KOPT-K1 (cell line): ENCODE measurements at regions not wholly inside any gene's neighbourhood (a gene's known extent, or its start where the extent isn't known, plus 50 kb on each side); places are given as distances from the start of the nearest gene placed in this dataset.

Experiments
- H3K27ac ChIP-seq: fragments of 200-600 bp; sonication (generic); 2 replicates; pipeline ENCODE4 v1.5.1; 2016; ENCODE audit warnings: antibody characterized with exemption, mild to moderate bottlenecking, low read depth, low read length; ENCODE audit not compliant: poor library complexity, severe bottlenecking
- H3K36me3 ChIP-seq: fragments of 200-600 bp; sonication (generic); 2 replicates; pipeline ENCODE4 v1.5.1; 2017; ENCODE audit warnings: antibody characterized with exemption, mild to moderate bottlenecking, low read length, moderate library complexity; ENCODE audit not compliant: insufficient read depth
- H3K9me3 ChIP-seq: fragments of 200-600 bp; sonication (generic); 2 replicates; pipeline ENCODE4 v1.5.1; 2017; ENCODE audit warnings: antibody characterized with exemption, low read length, mild to moderate bottlenecking; ENCODE audit not compliant: insufficient read depth, poor library complexity, severe bottlenecking

- H3K27ac ChIP-seq = no peak overlapping the region
- H3K9me3 ChIP-seq = no peaks in the 10 kb centered on the region
- no peaks in the 10 kb centered on the region for H3K36me3 ChIP-seq
These were observed 156.5 kb upstream of the PLEKHG7 start for GRCh38 chr12:92546259-92546634.

- no peak overlapping the region for H3K27ac ChIP-seq
- H3K36me3 ChIP-seq = no peaks in the 10 kb centered on the region
- no peaks in the 10 kb centered on the region for H3K9me3 ChIP-seq
These were observed 158.5 kb upstream of the PLEKHG7 start for GRCh38 chr12:92544322-92544721.

DNA sequence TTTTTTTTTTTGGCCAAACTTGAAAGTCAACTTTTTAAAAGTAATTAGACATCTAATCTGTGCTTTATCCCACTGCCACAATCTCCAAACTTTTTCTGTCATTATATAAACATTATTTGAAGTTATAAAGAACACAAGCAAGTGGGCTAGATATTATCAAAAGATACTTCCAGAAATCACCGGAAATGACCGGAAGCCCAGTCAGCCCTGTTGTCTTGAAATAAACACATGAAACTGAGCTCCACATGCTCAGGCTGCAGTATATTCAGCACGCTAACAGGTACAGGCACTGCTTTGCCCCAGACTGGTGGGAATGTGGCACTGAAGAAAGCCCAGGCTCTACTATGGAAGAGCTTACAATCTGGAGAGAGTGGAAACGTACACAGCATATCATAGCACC lies 158.9 kb upstream of the PLEKHG7 start:
- Histone ChIP-seq H3K9me3 (no peaks in the 10 kb centered on the region), H3K36me3 (no peaks in the 10 kb centered on the region), H3K27ac (no peak overlapping the region)

GRCh38 chr12:92543359-92543758 lies 159.4 kb upstream of the PLEKHG7 start:
- H3K27ac ChIP-seq = no peak overlapping the region
- no peaks in the 10 kb centered on the region for H3K36me3 ChIP-seq
- no peaks in the 10 kb centered on the region for H3K9me3 ChIP-seq

DNA sequence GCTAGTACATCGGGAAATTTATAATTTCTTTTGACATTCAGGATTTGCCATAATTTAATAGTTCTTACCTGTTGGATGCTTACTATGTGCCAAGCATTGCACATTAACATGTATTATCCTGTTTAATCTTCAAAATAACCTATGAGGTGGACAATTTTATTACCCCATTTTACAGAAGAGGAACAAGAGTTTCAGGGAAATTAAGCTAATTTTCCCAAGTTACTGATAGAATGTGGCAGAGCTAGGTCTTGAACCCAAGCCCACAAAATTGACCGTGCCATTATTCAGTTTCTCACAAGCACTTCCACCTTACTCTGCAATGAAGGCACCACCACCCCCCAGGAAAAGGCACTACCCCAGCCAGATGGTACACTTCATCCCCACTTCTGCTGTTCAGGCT lies 161.1 kb upstream of the PLEKHG7 start:
- H3K36me3 ChIP-seq = no peaks in the 10 kb centered on the region
- H3K9me3 ChIP-seq = no peaks in the 10 kb centered on the region
- no peak overlapping the region for H3K27ac ChIP-seq

GRCh38 chr12:92540782-92541423 lies 161.9 kb upstream of the PLEKHG7 start:
- H3K9me3 ChIP-seq = no peaks in the 10 kb centered on the region
- no peaks in the 10 kb centered on the region for H3K36me3 ChIP-seq
- no peak overlapping the region for H3K27ac ChIP-seq

DNA sequence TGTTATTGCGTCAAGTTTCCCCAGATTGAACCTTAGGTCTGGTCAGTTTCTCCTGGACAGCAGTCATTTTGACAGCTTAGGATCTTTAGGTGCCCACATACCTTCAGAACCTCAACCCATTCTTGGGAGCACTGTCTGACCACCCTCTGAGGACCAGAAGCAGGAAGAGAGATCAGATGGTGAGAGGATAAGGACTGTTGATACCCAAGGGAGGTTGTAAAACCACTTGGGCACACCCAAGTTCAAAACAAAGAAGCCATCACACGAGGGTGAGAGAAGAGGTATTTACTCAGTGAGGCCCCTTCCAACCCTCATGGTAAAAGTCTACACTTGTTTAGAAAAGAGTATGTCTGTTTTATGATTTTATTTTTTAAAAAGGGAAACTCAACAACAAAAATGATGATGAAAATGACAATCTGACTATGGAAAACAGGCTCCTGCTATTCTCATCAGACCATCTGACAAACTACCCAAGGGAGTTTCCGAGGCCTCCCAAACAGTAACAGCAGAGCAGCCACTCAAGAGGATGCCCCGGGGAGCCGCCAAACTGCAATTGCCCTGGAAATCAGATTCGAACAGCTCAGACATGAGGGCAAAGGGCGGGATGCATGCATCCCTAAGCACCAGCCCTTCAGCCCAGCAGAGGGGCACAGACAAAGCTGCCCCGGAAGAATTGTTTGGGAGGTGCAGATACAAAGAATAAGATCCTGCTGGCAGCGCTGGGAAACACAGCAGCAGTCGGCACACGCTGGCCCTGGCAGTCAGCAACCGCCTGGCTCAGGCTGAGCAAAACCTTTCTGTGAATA lies 162.6 kb upstream of the PLEKHG7 start:
- H3K27ac ChIP-seq = no peak overlapping the region

GRCh38 chr12:92539110-92539749 lies 163.6 kb upstream of the PLEKHG7 start:
- Histone ChIP-seq H3K36me3 (no peaks in the 10 kb centered on the region), H3K27ac (no peak overlapping the region)

More for the DNA sequence above, 162.6 kb upstream of the PLEKHG7 start:
- H3K9me3 ChIP-seq = no peaks in the 10 kb centered on the region
- H3K36me3 ChIP-seq = no peaks in the 10 kb centered on the region

GRCh38 chr12:92537290-92537960 lies 165.4 kb upstream of the PLEKHG7 start:
- H3K36me3 ChIP-seq = no peaks in the 10 kb centered on the region
- H3K27ac ChIP-seq = no peak overlapping the region
- no peaks in the 10 kb centered on the region for H3K9me3 ChIP-seq

More at GRCh38 chr12:92539110-92539749, 163.6 kb upstream of the PLEKHG7 start:
- H3K9me3 ChIP-seq = no peaks in the 10 kb centered on the region

DNA sequence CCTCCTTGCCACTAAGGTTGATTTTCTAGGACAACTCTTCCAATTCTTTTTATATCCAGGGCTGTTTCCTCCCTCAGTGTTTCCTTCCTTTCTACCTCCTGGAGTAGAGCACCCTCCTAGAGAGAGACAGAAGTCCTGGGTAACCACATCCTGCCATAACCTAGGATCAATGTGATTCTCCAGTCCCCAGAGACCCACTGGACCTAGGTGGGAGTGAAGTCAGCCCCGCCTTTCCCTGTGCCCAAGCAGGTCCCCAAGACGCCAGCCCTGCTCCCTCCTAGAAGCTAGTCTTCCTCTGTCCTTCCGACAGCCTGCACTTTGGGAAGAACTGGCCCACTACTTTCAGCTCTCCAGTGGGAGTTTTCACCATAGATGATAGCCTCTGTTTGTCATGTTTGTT lies 166.8 kb upstream of the PLEKHG7 start:
- H3K9me3 ChIP-seq = no peaks in the 10 kb centered on the region
- no peaks in the 10 kb centered on the region for H3K36me3 ChIP-seq
- H3K27ac ChIP-seq = no peak overlapping the region

GRCh38 chr12:92533280-92533890 lies 169.4 kb upstream of the PLEKHG7 start:
- Histone ChIP-seq H3K9me3 (no peaks in the 10 kb centered on the region), H3K36me3 (no peaks in the 10 kb centered on the region), H3K27ac (no peak overlapping the region)

GRCh38 chr12:92530706-92531105 lies 172.1 kb upstream of the PLEKHG7 start:
- H3K27ac ChIP-seq = no peak overlapping the region
- no peaks in the 10 kb centered on the region for H3K9me3 ChIP-seq
- H3K36me3 ChIP-seq = no peaks in the 10 kb centered on the region

- Histone ChIP-seq H3K27ac (no peak overlapping the region), H3K9me3 (no peaks in the 10 kb centered on the region), H3K36me3 (no peaks in the 10 kb centered on the region)
These were observed 172.8 kb upstream of the PLEKHG7 start for GRCh38 chr12:92529944-92530343.

GRCh38 chr12:92528586-92528985 lies 174.2 kb upstream of the PLEKHG7 start:
- H3K36me3 ChIP-seq = no peaks in the 10 kb centered on the region
- H3K9me3 ChIP-seq = no peaks in the 10 kb centered on the region
- no peak overlapping the region for H3K27ac ChIP-seq

GRCh38 chr12:92528097-92528496 lies 174.7 kb upstream of the PLEKHG7 start:
- no peaks in the 10 kb centered on the region for H3K9me3 ChIP-seq
- H3K27ac ChIP-seq = no peak overlapping the region
- H3K36me3 ChIP-seq = no peaks in the 10 kb centered on the region
